Ureter (tissue), 1 donor: ENCODE measurements at regions not wholly inside any gene's neighbourhood (a gene's known extent, or its start where the extent isn't known, plus 50 kb on each side); places are given as distances from the start of the nearest gene placed in this dataset.
"Not testable (repeated sequence)": the region's sequence is repeated elsewhere in the genome, so short reads cannot be mapped to it uniquely, and the experiment has no call there.

Source experiments
- DNase-seq: peaks from one replicate; pipeline ENCODE4 v3.0.0-alpha.2; 2020; ENCODE audit warnings: low spot score
- donor health status: DM: yes; HTN: yes; CAD: no.

GRCh38 chr12:83244001-83244400, 557.3 kb downstream of the TMTC2 start:
- DNase-seq = no peak

- not testable (repeated sequence) for DNase-seq
Observed at GRCh38 chr12:83233987-83234386, 547.3 kb downstream of the TMTC2 start.

- not testable (repeated sequence) for DNase-seq
Observed at GRCh38 chr12:83226960-83227359, 540.3 kb downstream of the TMTC2 start.

- no peak for DNase-seq
Observed at GRCh38 chr12:83225806-83226205, 539.1 kb downstream of the TMTC2 start.

GRCh38 chr12:83224012-83224411, 537.3 kb downstream of the TMTC2 start:
- no peak for DNase-seq

GRCh38 chr12:83220774-83221173, 534.1 kb downstream of the TMTC2 start:
- DNase-seq = no peak

- no peak for DNase-seq
Observed at GRCh38 chr12:83216230-83216629, 529.5 kb downstream of the TMTC2 start.

GRCh38 chr12:83214185-83214584, 527.5 kb downstream of the TMTC2 start:
- no peak for DNase-seq

GRCh38 chr12:83210933-83211332, 524.2 kb downstream of the TMTC2 start:
- no peak for DNase-seq

- DNase-seq = no peak
Observed at GRCh38 chr12:83199069-83199468, 512.4 kb downstream of the TMTC2 start.

GRCh38 chr12:83198291-83199015, 511.7 kb downstream of the TMTC2 start:
- DNase-seq = no peak

GRCh38 chr12:83197483-83197914, 510.8 kb downstream of the TMTC2 start:
- no peak for DNase-seq

- DNase-seq = no peak
Observed at GRCh38 chr12:83196694-83197350, 510.1 kb downstream of the TMTC2 start.

GRCh38 chr12:83190631-83191390, 504.1 kb downstream of the TMTC2 start:
- no peak for DNase-seq

- no peak for DNase-seq
Observed at GRCh38 chr12:83186419-83186818, 499.7 kb downstream of the TMTC2 start.

- no peak for DNase-seq
Observed at GRCh38 chr12:83185241-83185640, 498.5 kb downstream of the TMTC2 start.
